HEK293 (cell line): ENCODE measurements at regions not wholly inside any gene's neighbourhood (a gene's known extent, or its start where the extent isn't known, plus 50 kb on each side); places are given as distances from the start of the nearest gene placed in this dataset.

Experiments
- CTCF ChIA-PET: fragments of 350-600 bp; formaldehyde crosslinking; extraction: SDS; loops from one replicate; lab custom pipeline; 2021; ENCODE audit warnings: antibody characterized with exemption; lab: Yijun Ruan, JAX
- POLR2A ChIA-PET: fragments of 300-600 bp; formaldehyde crosslinking; extraction: SDS; loops from one replicate; lab custom pipeline; 2020; ENCODE audit warnings: antibody characterized with exemption, inconsistent platforms; lab: Yijun Ruan, JAX
- H3K27ac ChIP-seq: fragments of 200-500 bp; sonication (Bioruptor generic); 2 replicates; pipeline ENCODE4 v1.5.1; 2014; ENCODE audit warnings: low read depth, low read length, control low read depth, inconsistent platforms; ENCODE audit errors: extremely low read depth
- H3K36me3 ChIP-seq, 2 experiments: fragments of 200-500 bp in 1 of 2; sonication (Bioruptor generic) in 1 of 2; 1 replicate in 1 of 2; 2 replicates in 1 of 2; pipeline ENCODE4 v1.5.1; 2014 to 2017; ENCODE audit warnings: inconsistent platforms in 2 of 2, low read length in 2 of 2; ENCODE audit not compliant: control insufficient read depth in 2 of 2, insufficient read depth in 1 of 2
- H3K4me1 ChIP-seq: fragments of 200-500 bp; sonication (Bioruptor generic); 2 replicates; pipeline ENCODE4 v1.5.1; 2014; ENCODE audit warnings: mild to moderate bottlenecking, low read length, inconsistent platforms; ENCODE audit not compliant: control insufficient read depth, insufficient read depth
- H3K4me3 ChIP-seq: 2 replicates; pipeline ENCODE4 v1.5.1; 2011; ENCODE audit warnings: low read depth, mild to moderate bottlenecking, control low read depth, low read length, moderate library complexity
- H3K9me3 ChIP-seq: fragments of 200-500 bp; sonication (Bioruptor generic); 2 replicates; pipeline ENCODE4 v1.5.1; 2014; ENCODE audit warnings: low read depth, low read length, inconsistent platforms; ENCODE audit not compliant: control insufficient read depth, insufficient read depth
- BCL11A ChIP-seq: fragments of 450-650 bp; formaldehyde crosslinking; IDR thresholded peaks from 2 replicates; pipeline ENCODE4 v1.5.1; 2016; ENCODE audit warnings: low read depth, missing biosample characterization, missing genetic modification characterization
- BCL11B ChIP-seq: fragments of 450-650 bp; formaldehyde crosslinking; IDR thresholded peaks from 2 replicates; pipeline ENCODE4 v1.5.1; 2016; ENCODE audit warnings: low read depth, missing biosample characterization, missing genetic modification characterization
- OSR2 ChIP-seq: fragments of 450-650 bp; formaldehyde crosslinking; IDR thresholded peaks from 2 replicates; pipeline ENCODE4 v1.5.1; 2016; ENCODE audit warnings: missing biosample characterization, missing genetic modification characterization
- RBAK ChIP-seq: fragments of 450-650 bp; formaldehyde crosslinking; IDR thresholded peaks from 2 replicates; pipeline ENCODE4 v1.5.1; 2016; ENCODE audit warnings: missing biosample characterization, missing genetic modification characterization
- REST ChIP-seq: fragments of 450-650 bp; formaldehyde crosslinking; IDR thresholded peaks from 2 replicates; pipeline ENCODE4 v1.5.1; 2016; ENCODE audit warnings: missing biosample characterization, missing genetic modification characterization
- ZBTB26 ChIP-seq: fragments of 450-650 bp; formaldehyde crosslinking; optimal IDR thresholded peaks from 2 replicates; pipeline ENCODE3; 2016; ENCODE audit warnings: missing biosample characterization, mild to moderate bottlenecking, missing genetic modification characterization
- ZBTB44 ChIP-seq: fragments of 450-650 bp; IDR thresholded peaks from 2 replicates; pipeline ENCODE4 v1.5.1; 2018; ENCODE audit warnings: missing biosample characterization, mild to moderate bottlenecking, missing genetic modification characterization
- ZNF2 ChIP-seq: fragments of 450-650 bp; formaldehyde crosslinking; IDR thresholded peaks from 2 replicates; pipeline ENCODE4 v1.5.1; 2016; ENCODE audit warnings: missing biosample characterization, missing genetic modification characterization
- ZNF211 ChIP-seq: fragments of 450-650 bp; formaldehyde crosslinking; IDR thresholded peaks from 2 replicates; pipeline ENCODE4 v1.5.1; 2016; ENCODE audit warnings: low read depth, missing biosample characterization, missing genetic modification characterization
- ZNF24 ChIP-seq: fragments of 450-650 bp; formaldehyde crosslinking; IDR thresholded peaks from 2 replicates; pipeline ENCODE4 v1.5.1; 2016; ENCODE audit warnings: missing biosample characterization, missing genetic modification characterization
- ZNF398 ChIP-seq: fragments of 450-650 bp; formaldehyde crosslinking; IDR thresholded peaks from 2 replicates; pipeline ENCODE4 v1.5.1; 2017; ENCODE audit warnings: missing biosample characterization, missing genetic modification characterization
- ZNF626 ChIP-seq: fragments of 450-650 bp; sonication (Bioruptor Pico); formaldehyde crosslinking; IDR thresholded peaks from 2 replicates; pipeline ENCODE4 v1.5.1; 2018; ENCODE audit warnings: missing biosample characterization, missing genetic modification characterization, inconsistent platforms
- ZNF658 ChIP-seq: fragments of 450-650 bp; formaldehyde crosslinking; IDR thresholded peaks from 2 replicates; pipeline ENCODE4; 2016; ENCODE audit warnings: missing biosample characterization, missing genetic modification characterization
- ZNF677 ChIP-seq: fragments of 450-650 bp; IDR thresholded peaks from 2 replicates; pipeline ENCODE4 v1.5.0; 2018; ENCODE audit warnings: missing biosample characterization, mild to moderate bottlenecking, missing genetic modification characterization, moderate library complexity
- ZNF692 ChIP-seq: fragments of 450-650 bp; formaldehyde crosslinking; IDR thresholded peaks from 2 replicates; pipeline ENCODE4 v1.5.1; 2016; ENCODE audit warnings: missing biosample characterization, missing genetic modification characterization
- ZNF768 ChIP-seq: fragments of 450-650 bp; formaldehyde crosslinking; IDR thresholded peaks from 2 replicates; pipeline ENCODE4 v1.5.1; 2018; ENCODE audit warnings: missing biosample characterization, mild to moderate bottlenecking, missing genetic modification characterization
- ZSCAN18 ChIP-seq: fragments of 450-650 bp; formaldehyde crosslinking; IDR thresholded peaks from 2 replicates; pipeline ENCODE4 v1.5.1; 2016; ENCODE audit warnings: missing biosample characterization, missing genetic modification characterization
- ZSCAN23 ChIP-seq: fragments of 450-650 bp; formaldehyde crosslinking; IDR thresholded peaks from 2 replicates; pipeline ENCODE4 v1.5.1; 2016; ENCODE audit warnings: missing biosample characterization, missing genetic modification characterization
- ZSCAN5A ChIP-seq: fragments of 450-650 bp; formaldehyde crosslinking; IDR thresholded peaks from 2 replicates; pipeline ENCODE4 v1.5.1; 2016; ENCODE audit warnings: missing biosample characterization, missing genetic modification characterization

- POLR2A ChIA-PET: no interaction called here
- CTCF ChIA-PET: interaction anchor here (0.7 kb wide), 1 partner anchor 69 kb away, joined by 3 read pairs; no protein-coding TSS in a partner anchor
- Histone ChIP-seq H3K4me1 (no peaks in the 10 kb centered on the region), H3K27ac (no peak overlapping the region), H3K9me3 (no peaks in the 10 kb centered on the region), H3K4me3 (no peak overlapping the region), H3K36me3 (no peaks in the 10 kb centered on the region)
- no peak for TF ChIP-seq ZBTB26 (tag by site-specific recombination)
- TF ChIP-seq REST: no peak
- no peak for TF ChIP-seq ZNF2 (tag by site-specific recombination)
- no peak for TF ChIP-seq ZSCAN23 (tag by site-specific recombination)
- TF ChIP-seq, all 188 proteins: peak for 0
Observed at GRCh38 chr7:26598867-26599266, 265.5 kb downstream of the SKAP2 start.

- H3K36me3 ChIP-seq: no peaks in the 10 kb centered on the region
- no peak for TF ChIP-seq ZNF768 (tag by site-specific recombination)
- no peak for TF ChIP-seq RBAK (tag by site-specific recombination)
- no peak for TF ChIP-seq ZNF398 (tag by site-specific recombination)
- TF ChIP-seq OSR2 (tag by site-specific recombination): no peak
- H3K4me3 ChIP-seq: no peak overlapping the region
- ChIA-PET POLR2A (no interaction called here), CTCF (interaction anchor here (0.7 kb wide), 1 partner anchor 550 kb away, joined by 3 read pairs; no protein-coding TSS in a partner anchor)
- H3K9me3 ChIP-seq: no peaks in the 10 kb centered on the region
- no peak overlapping the region for H3K27ac ChIP-seq
- no peaks in the 10 kb centered on the region for H3K4me1 ChIP-seq
Observed at GRCh38 chr7:26599982-26600381, 264.4 kb downstream of the SKAP2 start.

GRCh38 chr7:26600411-26600810 is 264.0 kb downstream of the SKAP2 start:
- Histone ChIP-seq H3K4me1 (no peaks in the 10 kb centered on the region), H3K27ac (no peak overlapping the region), H3K36me3 (no peaks in the 10 kb centered on the region), H3K9me3 (no peaks in the 10 kb centered on the region), H3K4me3 (no peak overlapping the region)
- POLR2A ChIA-PET: no interaction called here
- CTCF ChIA-PET: no interaction called here
- no peak for TF ChIP-seq BCL11B (tag by site-specific recombination)
- TF ChIP-seq ZNF692 (tag by site-specific recombination): no peak
- no peak for TF ChIP-seq ZNF211
- TF ChIP-seq BCL11A (tag by site-specific recombination): no peak
- no peak for TF ChIP-seq ZSCAN5A (tag by site-specific recombination)
- TF ChIP-seq ZNF626: no peak
- TF ChIP-seq ZNF24 (tag by site-specific recombination): no peak
- no peak for TF ChIP-seq ZNF677
- no peak for TF ChIP-seq ZSCAN18 (tag by site-specific recombination)
- TF ChIP-seq ZNF658 (tag by site-specific recombination): no peak
- TF ChIP-seq ZBTB44: no peak
